Left colon (tissue), 2 donors: ENCODE measurements at regions not wholly inside any gene's neighbourhood (a gene's known extent, or its start where the extent isn't known, plus 50 kb on each side); places are given as distances from the start of the nearest gene placed in this dataset.

ENCODE experiments used
- ATAC-seq: fragments of 200-7000 bp; cut with Tn5 transposase; one replicate; pipeline ENCODE4 v1.9.1; 2020; ENCODE audit warnings: mild to moderate bottlenecking, moderate library complexity
- DNase-seq, 2 donors: peaks; one replicate each; pipeline ENCODE4 v3.0.0-alpha.2; 2020
- intact Hi-C, 2 donors: fragments of 100-400 bp; cut with DNase I in 1 of 2; cut with micrococcal nuclease in 1 of 2; formaldehyde crosslinking; loops; one replicate each; pipeline versions ENCODE4 v1.11.2 to v1.14.0; 2022; cut with DNase I, micrococcal nuclease
- donor health status: DM: no; HTN: no; CAD: no.
- donor health status: DM: yes; HTN: yes; CAD: no.

DNA sequence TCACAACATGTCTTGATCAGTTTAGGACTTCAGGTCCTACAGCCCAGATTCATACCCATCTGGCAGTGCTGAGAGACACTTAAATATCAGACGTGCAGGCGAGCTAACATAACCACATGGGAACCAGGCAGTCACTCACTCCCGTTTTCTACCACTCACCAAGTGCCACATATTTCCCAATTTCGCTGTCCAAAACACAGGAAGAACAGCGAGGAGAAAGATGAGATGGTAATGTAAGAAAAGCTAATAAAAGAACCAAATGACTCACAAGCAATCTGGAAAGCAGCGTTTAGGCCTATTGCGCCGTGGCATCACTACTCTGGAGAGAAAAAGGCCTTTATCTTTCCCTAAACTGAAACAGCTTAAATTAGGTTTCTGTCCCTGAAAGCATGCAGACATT lies 647.8 kb upstream of the SLC39A10 start:
- DNase-seq, result no peak
- no peak for ATAC-seq
- intact Hi-C loops, result no loop called here

DNA sequence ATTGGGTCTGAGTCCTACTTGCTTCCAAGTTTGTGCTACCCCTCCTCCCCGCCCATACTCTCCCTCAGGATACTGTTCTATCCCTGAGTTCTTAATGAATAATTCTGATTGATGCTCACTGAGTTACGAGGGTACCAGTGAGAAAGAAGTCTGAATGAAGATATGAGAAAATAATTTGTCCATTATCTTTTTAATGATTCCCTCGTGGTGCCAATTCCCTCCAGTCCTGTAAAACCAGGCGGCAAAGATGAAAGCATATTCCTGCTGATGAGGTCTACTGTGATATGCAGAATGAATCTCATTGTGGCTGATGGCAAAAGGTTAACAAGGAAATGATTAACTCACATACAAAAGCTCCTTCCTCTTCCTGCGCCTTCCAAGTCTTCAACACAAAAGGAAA lies 650.2 kb upstream of the SLC39A10 start:
- DNase-seq (no peak), ATAC-seq (no peak)
- intact Hi-C loops, result no loop called here

DNA sequence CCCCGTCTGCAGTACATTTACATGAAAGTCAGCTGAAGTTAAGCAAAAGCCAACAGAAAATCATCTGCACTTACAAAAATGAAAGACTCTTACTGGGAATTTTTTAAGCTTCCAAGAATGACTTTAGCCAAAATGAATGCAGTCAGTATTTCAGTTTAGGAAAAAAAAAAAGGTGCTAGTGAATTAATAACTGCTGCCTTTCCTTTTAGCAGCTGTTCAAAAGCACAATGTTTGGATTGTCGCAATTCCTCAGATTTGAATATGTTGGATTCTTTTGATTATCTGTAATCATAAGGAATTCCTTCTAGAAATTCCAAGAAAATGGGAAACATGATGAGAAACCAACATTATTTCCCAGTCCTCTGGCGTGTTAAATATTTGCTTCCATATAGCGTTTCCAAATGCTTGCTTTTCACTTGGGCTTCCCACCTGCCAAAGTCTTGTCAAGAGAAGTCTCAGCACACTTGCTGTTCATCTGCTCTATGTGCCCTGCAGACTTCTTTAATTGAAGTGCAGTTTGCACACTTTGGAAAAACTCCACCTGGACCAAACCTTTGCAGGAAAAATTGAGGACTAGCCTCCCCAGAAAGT lies 653.0 kb upstream of the SLC39A10 start:
- no peak for ATAC-seq
- intact Hi-C loops, result no loop called here
- DNase-seq, result no peak

DNA sequence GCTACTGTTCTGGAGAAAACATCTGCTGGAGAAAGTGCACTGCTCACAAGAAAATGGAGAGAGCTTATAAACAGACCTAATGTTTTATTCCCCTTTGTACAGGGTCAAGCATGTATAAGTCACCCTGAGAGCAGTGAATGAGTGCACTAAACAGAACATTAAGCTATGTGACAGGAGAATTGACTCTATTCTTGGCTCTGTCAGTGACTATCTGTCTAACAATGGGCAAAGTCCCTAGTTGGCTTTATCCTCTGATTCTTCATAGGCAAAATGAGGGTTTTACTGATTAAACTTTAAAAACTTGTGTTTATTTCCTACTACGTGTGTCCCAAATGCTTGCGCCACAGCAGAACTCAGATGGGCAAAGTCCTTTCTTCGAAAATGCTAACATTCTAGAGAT lies 655.1 kb upstream of the SLC39A10 start:
- no peak for DNase-seq
- intact Hi-C loops, result no loop called here
- no peak for ATAC-seq

DNA sequence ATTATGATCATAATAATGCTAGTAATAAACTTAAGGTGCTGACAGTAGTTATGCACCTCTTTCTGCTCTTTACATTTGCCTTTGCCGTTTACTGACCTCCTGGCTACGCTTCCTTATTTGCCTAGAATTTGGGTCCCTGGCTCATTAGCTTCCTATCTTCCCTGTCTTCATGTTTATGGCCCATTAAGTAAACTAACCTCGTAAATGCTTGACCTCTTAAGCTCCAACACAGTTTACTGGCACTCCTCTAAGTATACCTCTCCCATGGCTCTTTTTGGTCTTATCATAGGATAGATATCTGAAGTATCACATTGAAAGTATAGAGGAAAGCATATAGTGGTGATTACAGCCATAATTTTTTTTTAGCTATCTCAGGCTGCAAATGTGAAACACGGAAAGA lies 657.3 kb upstream of the SLC39A10 start:
- no peak for ATAC-seq

DNA sequence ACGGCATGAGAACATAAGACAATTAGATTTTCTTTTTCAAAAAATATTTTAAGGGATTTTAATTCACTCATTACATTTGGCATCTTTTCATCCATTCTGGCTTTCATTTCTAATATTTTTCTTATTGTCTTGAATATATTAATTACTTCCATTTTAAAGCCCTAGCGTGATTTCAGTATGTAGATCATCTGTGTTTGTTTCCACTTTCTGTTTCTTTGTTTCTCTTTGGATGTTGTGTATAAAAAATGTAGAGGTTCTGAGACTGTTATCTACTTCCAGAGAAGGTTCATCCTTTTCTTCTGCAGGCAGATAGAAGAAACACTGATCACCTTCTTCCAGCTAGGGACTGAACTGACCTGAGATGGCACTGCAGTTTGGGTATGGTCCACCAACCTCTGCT lies 664.4 kb upstream of the SLC39A10 start:
- ATAC-seq, result no peak
- intact Hi-C loops, result no loop called here

More for the DNA sequence above, 657.3 kb upstream of the SLC39A10 start:
- intact Hi-C loops, result no loop called here
- DNase-seq, result no peak

DNA sequence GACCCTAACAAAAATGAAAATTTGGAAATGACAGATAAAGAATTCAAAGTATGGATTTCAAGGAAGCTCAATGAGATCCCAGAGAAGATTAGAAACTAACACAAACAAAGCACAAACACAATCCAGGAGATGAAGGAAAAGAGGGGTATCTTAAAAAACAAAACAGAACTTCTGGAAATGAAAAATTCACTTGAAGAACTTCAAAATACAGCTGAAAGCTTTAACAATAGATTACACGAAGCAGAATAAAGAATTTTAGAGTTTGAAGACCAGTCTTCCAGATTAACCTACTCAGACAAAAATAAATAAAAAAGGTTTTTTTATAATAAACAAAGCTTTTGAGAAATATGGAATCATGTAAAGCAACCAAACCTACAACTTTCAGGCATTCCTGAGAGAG lies 671.8 kb upstream of the SLC39A10 start:
- intact Hi-C loops, result no loop called here
- DNase-seq (no peak), ATAC-seq (no peak)

More for the DNA sequence above, 664.4 kb upstream of the SLC39A10 start:
- no peak for DNase-seq

DNA sequence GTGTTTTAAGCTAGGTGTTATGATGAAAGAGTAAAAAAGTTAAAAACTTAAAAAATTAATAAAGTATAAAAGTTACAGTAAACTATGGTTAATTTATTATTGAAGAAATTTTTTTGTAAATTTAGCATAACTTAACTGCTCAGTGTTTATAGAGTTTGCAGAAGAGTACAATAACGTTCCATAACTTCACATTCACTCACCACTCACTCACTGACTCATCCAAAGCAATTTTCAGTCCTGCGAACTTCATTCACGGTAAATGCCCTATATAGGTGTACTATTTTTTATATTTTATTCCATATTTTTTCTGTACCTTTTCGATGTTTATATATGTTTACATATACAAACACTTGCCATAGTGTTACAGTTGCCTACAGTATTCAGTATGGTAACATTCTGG lies 694.8 kb upstream of the SLC39A10 start:
- ATAC-seq, result no peak
- intact Hi-C loops, result no loop called here

DNA sequence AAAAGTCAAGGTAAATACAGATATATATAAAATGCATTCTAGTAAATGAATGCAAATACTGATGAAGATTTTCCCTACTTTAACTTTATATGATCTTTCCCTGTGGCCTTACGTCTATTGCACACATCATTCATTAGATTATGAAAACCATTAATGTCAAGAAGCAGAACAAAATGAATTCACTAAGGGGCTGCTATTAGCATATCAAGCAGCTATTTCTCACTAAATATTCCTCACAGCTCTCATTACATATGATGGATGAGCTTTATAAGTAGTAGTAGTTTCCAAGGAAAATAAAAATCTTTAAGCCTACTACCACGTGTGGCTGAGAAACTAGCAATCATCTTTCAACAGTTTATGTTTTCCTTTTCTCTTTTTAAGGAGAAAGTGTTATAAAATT lies 702.8 kb upstream of the SLC39A10 start:
- DNase-seq (no peak), ATAC-seq (no peak)
- intact Hi-C loops, result no loop called here

More for the DNA sequence above, 694.8 kb upstream of the SLC39A10 start:
- no peak for DNase-seq

DNA sequence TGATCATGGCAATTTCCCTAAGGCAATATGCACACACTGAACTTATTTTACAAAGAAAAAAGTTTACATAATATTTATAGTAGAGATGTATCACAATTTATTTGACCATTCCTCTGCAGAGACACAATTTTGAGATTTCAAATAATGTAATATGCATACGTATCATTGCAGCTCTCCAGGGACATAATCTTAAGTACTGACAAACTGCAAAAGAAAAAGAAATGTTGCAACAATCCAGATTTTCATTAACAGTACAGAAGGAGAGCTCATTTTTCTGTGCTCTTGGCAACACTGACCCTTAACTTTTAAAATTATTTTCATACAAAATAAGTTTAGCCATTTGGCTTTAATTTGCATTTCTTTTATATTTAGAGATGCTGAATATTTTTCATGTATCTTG lies 710.2 kb upstream of the SLC39A10 start:
- intact Hi-C loops, result no loop called here
- DNase-seq (no peak), ATAC-seq (no peak)

DNA sequence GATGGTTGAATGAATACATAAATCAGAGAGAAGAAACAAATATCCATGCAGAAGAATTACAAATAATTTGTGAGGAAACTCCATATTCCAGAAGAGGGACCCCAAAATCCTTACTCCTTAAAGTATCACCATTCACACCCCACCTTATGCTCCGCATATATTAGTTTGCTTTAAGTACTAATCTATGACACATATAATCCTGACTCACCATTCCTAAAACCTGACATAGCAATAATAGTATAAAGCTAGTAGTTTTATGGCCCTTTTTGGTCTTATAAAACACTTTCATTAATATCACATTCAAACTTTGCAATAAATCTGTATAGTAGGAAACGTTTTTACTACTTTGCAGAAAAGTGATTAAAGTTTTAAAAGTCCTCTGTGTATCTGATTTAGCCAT lies 719.0 kb upstream of the SLC39A10 start:
- DNase-seq, result no peak
- ATAC-seq, result no peak
- intact Hi-C loops, result no loop called here

DNA sequence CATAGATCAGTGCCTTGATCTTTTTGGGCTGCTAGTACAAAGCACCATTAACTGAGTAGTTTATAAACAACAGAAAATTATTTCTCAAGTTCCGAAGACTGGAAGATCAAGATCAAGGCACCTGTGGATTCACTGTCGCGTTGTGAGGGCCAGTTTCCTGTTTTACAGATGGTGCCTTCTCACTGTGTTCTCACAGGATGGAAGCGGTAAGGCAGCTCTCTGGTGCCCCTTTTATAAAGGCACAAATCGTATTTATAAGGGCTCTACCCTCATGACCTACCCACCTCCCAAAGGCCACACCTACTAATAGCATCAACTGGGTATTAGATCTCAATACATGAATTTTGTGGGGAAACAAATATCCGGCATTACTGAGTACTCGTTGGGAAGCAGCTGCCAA lies 729.5 kb upstream of the SLC39A10 start:
- ATAC-seq, result no peak
- intact Hi-C loops, result no loop called here
- DNase-seq, result no peak

DNA sequence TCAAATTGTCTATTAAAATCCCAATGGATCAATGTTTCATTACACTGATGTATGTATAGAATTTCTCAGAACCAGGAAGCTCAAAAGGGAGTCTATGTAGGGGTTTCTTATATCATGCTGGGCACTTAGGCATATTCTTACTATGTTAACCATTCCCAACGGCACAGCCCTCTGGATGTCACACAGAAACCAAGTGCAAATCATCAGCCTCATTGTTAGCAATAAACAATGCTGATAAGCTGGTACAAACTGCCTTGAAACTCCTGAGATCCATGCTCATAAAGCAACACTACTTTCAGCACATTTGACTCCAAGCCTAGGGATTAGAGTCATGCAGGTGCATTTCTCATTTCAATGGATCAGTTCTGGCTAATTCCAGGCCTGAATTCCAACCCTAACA lies 730.2 kb upstream of the SLC39A10 start:
- ATAC-seq (no peak), DNase-seq (no peak)
- intact Hi-C loops, result no loop called here

DNA sequence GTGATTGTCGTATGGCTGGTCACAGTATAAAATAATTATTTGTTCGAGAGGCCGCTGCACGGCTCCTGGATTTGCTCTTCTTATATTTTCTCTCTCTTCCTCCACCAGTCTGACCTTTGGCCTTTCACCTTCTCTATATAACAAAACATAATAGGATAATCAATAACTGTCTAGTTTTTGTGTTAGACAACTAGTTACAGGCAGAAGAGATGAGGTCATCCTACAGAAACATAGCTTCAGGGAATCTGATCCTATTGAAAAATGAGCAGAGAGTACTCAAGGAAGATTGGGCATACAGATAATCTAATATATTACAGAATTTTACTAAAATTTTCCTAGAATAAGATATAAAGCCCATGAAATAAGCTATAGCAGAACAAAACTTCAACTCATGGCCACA lies 731.3 kb upstream of the SLC39A10 start:
- ATAC-seq (no peak), DNase-seq (no peak)
- intact Hi-C loops, result no loop called here

DNA sequence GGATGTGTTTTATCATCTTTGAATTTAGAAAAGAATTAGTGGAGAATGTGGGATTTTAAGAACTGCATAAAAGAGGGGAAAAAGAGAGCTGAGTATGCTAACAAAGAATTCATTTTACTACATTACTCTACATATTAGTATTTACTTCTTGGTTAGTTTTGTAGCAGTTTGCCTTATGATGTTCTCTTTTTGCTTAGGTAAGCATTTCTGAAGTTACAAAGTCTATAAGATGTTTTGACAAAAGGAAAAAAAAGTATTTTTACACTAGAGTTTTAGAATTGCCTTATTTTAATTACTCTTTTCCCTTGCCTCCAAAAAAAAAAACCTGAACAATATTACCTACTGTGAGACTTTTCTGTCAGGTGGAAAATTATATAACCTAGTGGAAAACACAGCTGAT lies 739.5 kb upstream of the SLC39A10 start:
- ATAC-seq, result no peak
- DNase-seq, result no peak
- intact Hi-C loops, result no loop called here

DNA sequence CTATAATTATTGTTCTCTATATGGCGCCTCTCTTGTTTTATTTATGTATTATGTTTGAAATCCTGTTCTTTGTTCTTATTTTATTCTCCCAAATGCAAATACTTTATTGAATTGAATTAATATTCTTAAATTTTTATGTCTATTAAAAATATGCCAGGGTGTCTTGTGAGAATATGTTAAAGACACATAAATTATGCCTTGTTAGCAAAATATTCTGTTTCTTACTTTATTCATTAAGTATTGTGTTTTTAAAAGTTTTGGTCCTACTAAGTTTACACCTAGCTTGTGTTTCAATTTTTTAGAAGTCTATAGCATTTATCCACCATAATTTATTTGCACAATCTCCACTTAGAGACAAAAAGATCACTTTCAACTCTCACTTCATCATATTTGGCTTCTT lies 741.5 kb upstream of the SLC39A10 start:
- ATAC-seq (no peak), DNase-seq (no peak)
- intact Hi-C loops, result no loop called here

DNA sequence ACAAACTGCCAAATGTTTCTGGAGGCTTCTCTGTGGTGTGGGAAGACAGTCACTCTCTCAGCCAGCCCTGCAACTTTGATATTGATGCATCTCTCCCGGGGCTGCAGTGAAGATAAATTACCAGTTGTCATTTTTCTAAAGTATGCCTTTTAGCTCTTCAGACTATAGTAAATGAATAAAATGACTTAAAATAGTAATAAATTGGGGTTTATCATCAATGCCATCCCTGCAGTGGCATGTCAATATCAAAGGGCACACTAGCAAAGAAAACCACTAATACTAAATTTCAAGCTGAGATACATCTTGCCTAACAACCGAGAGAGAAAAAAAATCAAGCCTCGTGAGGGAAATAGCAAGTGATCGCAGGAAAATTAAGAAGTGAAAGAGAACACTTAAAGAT lies 749.5 kb upstream of the SLC39A10 start:
- DNase-seq (no peak), ATAC-seq (no peak)
- intact Hi-C loops, result no loop called here

DNA sequence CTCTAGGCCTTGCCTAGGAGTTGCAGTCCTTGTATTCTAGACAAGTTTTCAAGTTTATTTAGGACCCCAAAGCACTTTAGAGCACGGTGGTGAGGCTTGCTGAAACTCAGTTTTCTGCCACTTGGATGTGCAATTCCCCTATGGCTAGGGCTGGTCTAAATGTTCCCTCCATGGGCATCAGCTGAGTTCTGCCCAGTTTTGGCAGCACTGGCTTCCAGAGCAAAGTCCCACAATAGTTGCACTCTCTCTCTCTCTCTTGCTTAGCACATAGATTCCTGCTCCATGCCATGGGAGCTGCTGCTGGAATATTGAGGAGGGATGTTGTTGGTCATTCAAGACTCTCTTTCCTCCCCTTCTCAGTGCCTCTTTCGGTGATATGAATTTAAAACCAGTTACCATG lies 760.2 kb upstream of the SLC39A10 start:
- ATAC-seq (no peak), DNase-seq (no peak)
- intact Hi-C loops, result no loop called here

DNA sequence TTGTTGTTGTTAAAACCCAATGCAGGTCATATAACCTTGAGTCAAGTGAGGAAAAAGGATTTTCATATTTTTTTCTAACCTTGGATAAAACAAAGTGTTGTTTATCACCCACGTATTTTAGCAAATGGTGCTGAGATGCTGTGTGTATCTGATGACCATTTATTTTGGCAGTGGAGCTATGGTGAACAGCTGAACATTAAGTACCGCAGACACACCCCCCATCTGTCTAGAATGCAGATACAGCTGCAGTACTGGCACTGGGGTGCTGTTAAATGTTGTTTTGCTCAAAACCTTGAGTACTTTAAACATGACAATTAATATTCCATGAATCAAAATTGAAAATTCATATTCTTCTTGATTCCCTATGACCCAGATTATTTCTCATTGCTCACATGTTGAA lies 773.3 kb upstream of the SLC39A10 start:
- ATAC-seq, result no peak
- intact Hi-C loops, result no loop called here
- no peak for DNase-seq

DNA sequence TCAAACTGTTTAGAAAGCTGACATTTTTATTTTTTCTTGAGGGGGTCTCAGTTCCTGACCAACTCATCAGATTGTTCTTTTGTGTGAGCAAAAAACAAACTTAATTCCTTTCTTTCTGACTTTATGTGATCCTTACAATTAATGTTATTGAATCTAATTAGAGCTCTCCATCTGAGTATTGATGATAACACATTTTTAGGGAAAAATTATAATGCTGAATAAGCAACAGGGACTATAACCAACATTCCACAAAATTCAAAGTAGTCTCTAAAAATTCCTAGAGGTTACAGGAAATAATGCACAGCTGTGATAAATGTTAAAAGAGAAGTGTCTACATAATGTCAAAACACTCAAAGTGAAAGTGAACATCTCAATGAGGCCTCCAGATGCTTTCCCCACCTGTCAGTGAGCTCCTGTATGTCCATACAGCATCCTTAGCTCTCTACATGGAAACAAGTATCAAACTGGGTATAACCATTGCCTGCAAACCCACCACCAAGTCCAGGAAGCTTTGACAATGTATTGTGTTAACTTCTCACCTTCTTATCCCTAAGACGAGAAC lies 786.0 kb upstream of the SLC39A10 start:
- DNase-seq (no peak), ATAC-seq (no peak)
- intact Hi-C loops, result no loop called here

DNA sequence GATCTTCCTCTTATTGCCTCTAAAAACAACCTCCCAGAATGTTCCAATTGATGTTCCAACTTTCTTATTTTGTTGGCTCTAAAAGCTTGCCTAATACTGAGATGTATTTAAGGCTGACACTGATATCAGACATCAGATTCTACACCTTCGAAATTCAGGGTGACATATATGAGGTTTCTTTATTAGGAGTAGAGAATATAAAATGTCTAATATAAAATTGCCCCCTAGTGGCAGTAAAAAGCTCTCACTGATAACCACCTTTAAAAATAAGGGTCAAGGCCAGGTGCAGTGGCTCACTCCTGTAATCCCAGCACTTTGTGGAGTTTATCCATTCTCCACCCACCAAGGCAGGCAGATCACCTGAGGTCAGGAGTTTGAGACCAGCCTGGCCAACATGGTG lies 789.7 kb upstream of the SLC39A10 start:
- DNase-seq, result no peak
- ATAC-seq, result no peak
- intact Hi-C loops, result no loop called here
